Activated naive CD4-positive, alpha-beta T cell treated with anti-CD3 and anti-CD28 coated beads for 36 hours (primary cell): ENCODE measurements at regions not wholly inside any gene's neighbourhood (a gene's known extent, or its start where the extent isn't known, plus 50 kb on each side); places are given as distances from the start of the nearest gene placed in this dataset.
A peak's percentile ranks its signal among the peaks of the same experiment; 100 is the strongest.

Source experiments
- CTCF ChIA-PET: fragments of 350-600 bp; sonication (Branson Sonifier 250); formaldehyde crosslinking; loops from one replicate; lab custom pipeline; 2021; ENCODE audit warnings: antibody characterized with exemption; lab: Charles Lee
- DNase-seq: peaks from one replicate; pipeline ENCODE4 v3.0.0-alpha.2; 2020
- H3K27ac Mint-ChIP-seq: one replicate; pipeline ENCODE4 v1.8.0; 2021; ENCODE audit warnings: mild to moderate bottlenecking, mixed read lengths
- H3K27me3 Mint-ChIP-seq: one replicate; pipeline ENCODE4 v1.8.0; 2021; ENCODE audit warnings: low read depth, mixed read lengths
- H3K36me3 Mint-ChIP-seq: one replicate; pipeline ENCODE4 v1.8.0; 2021; ENCODE audit warnings: low read depth, mixed read lengths
- H3K4me1 Mint-ChIP-seq: one replicate; pipeline ENCODE4 v1.8.0; 2021; ENCODE audit warnings: low read depth, mixed read lengths
- H3K4me3 Mint-ChIP-seq: one replicate; pipeline ENCODE4 v1.8.0; 2021; ENCODE audit warnings: mild to moderate bottlenecking, moderate library complexity, mixed read lengths
- H3K9me3 Mint-ChIP-seq: one replicate; pipeline ENCODE4 v1.8.0; 2021; ENCODE audit warnings: mixed read lengths
- intact Hi-C: fragments of 100-400 bp; cut with micrococcal nuclease; formaldehyde crosslinking; loops from one replicate; pipeline ENCODE4 v1.15.1; 2023

GRCh38 chr2:136222862-136223261 lies 104.9 kb upstream of the CXCR4 start:
- Mint-ChIP-seq H3K36me3 (no peaks in the 10 kb centered on the region), H3K4me1 (peaks cover 8% of the 10 kb centered on the region), H3K9me3 (no peaks in the 10 kb centered on the region), H3K4me3 (no peak overlapping the region), H3K27ac (no peak overlapping the region), H3K27me3 (no peaks in the 10 kb centered on the region)
- no peak for DNase-seq
- intact Hi-C loops: no loop called here
- CTCF ChIA-PET: no interaction called here

DNA sequence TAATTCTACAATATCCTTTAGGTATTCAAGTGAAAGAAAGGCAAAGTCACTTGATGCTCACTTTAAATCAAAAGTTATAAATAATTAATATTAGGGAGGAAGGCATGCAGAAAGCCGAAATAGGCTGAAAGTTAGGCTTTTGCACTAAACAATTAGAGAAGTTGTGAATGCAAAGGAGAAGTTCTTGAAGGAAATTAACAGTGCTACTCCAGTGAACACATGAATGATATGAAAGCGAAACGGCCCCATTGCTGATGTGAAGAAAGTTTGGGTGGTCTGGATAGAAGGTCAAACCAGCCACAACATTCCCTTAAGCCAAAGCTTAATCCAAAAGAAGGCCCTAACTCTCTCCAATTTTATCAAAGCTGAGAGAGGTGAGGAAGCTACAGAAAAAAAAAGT lies 103.1 kb upstream of the CXCR4 start:
- CTCF ChIA-PET: interaction anchor here (1.6 kb wide), 1 partner anchor 42 kb away, joined by 5 read pairs; no protein-coding TSS in a partner anchor
- Mint-ChIP-seq H3K27ac (no peak overlapping the region), H3K27me3 (no peaks in the 10 kb centered on the region)

DNA sequence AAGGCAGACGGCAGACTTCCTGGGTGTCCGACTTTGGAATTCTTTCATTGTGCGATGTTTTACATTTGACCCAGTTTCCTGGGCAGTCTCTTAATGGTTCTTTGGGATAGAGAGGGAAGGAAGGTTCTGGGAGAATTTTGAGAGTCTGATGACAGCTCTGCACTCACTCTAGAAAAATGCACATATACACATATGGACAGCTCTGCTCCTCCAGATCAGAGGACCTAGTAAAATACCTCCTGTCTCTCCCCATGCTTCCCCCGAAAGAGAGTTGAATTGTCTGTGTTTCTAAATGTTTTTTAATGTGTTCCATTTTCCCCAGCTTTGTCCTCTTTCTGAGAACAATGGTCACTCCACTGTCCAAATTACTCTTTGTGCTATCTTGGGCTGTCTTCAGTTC lies 102.0 kb upstream of the CXCR4 start:
- intact Hi-C loops: no loop called here
- Mint-ChIP-seq H3K27me3 (no peaks in the 10 kb centered on the region), H3K9me3 (no peaks in the 10 kb centered on the region), H3K4me1 (no peaks in the 10 kb centered on the region), H3K27ac (no peak overlapping the region), H3K4me3 (no peak overlapping the region), H3K36me3 (no peaks in the 10 kb centered on the region)
- CTCF ChIA-PET: no interaction called here
- no peak for DNase-seq

More for the DNA sequence above, 103.1 kb upstream of the CXCR4 start:
- intact Hi-C loops: no loop called here
- H3K4me3 Mint-ChIP-seq: no peak overlapping the region
- H3K9me3 Mint-ChIP-seq: no peaks in the 10 kb centered on the region
- peaks cover 4% of the 10 kb centered on the region for H3K4me1 Mint-ChIP-seq
- no peak for DNase-seq
- H3K36me3 Mint-ChIP-seq: no peaks in the 10 kb centered on the region

GRCh38 chr2:136219341-136219740 lies 101.4 kb upstream of the CXCR4 start:
- intact Hi-C loops: no loop called here
- no peaks in the 10 kb centered on the region for H3K36me3 Mint-ChIP-seq
- CTCF ChIA-PET: no interaction called here
- no peak overlapping the region for H3K4me3 Mint-ChIP-seq
- no peak for DNase-seq
- H3K27me3 Mint-ChIP-seq: no peaks in the 10 kb centered on the region
- H3K27ac Mint-ChIP-seq: no peak overlapping the region
- no peaks in the 10 kb centered on the region for H3K9me3 Mint-ChIP-seq
- no peaks in the 10 kb centered on the region for H3K4me1 Mint-ChIP-seq

GRCh38 chr2:136217996-136218395 lies 100.0 kb upstream of the CXCR4 start:
- Mint-ChIP-seq H3K4me1 (peaks cover 11% of the 10 kb centered on the region), H3K36me3 (no peaks in the 10 kb centered on the region), H3K4me3 (no peak overlapping the region), H3K9me3 (no peaks in the 10 kb centered on the region), H3K27me3 (no peaks in the 10 kb centered on the region), H3K27ac (no peak overlapping the region)
- intact Hi-C loops: no loop called here
- no peak for DNase-seq
- CTCF ChIA-PET: no interaction called here

- H3K4me1 Mint-ChIP-seq: peaks cover 30% of the 10 kb centered on the region
- intact Hi-C loops: no loop called here
- no peaks in the 10 kb centered on the region for H3K27me3 Mint-ChIP-seq
- H3K9me3 Mint-ChIP-seq: no peaks in the 10 kb centered on the region
- DNase-seq: no peak
- H3K4me3 Mint-ChIP-seq: no peak overlapping the region
- H3K36me3 Mint-ChIP-seq: no peaks in the 10 kb centered on the region
- no peak overlapping the region for H3K27ac Mint-ChIP-seq
- CTCF ChIA-PET: interaction anchor here (0.6 to 1.5 kb wide), 4 partner anchors 9 to 302 kb away, joined by 3 to 10 read pairs (median 3); no protein-coding TSS in a partner anchor
Measured at GRCh38 chr2:136215908-136216472, 98.0 kb upstream of the CXCR4 start.

DNA sequence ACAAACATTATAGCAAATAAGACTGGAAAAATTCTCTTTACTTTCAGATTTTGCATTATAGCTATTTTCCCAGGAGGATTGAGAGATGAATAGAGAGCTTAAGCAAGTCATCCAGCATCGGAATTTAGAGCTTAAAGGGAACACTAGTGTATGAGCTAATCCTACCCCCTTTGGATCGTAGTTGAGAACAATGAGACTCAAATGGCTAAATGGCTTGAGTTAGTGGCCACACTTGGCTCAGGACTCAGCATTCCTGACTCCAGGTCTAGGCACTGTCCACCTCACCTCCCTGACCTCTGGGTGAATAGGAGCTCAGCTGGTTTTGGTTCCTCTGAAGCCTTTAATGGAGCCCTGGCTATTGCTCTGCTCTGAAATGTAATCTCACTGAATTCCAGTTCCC lies 97.5 kb upstream of the CXCR4 start:
- intact Hi-C loops: no loop called here

GRCh38 chr2:136214307-136215200 lies 96.6 kb upstream of the CXCR4 start:
- CTCF ChIA-PET: interaction anchor here (1.5 kb wide), 1 partner anchor 301 kb away, joined by 10 read pairs; no protein-coding TSS in a partner anchor
- no peak overlapping the region for H3K4me3 Mint-ChIP-seq
- no peak overlapping the region for H3K27ac Mint-ChIP-seq
- H3K9me3 Mint-ChIP-seq: peaks cover 8% of the 10 kb centered on the region
- no peak for DNase-seq
- H3K27me3 Mint-ChIP-seq: no peaks in the 10 kb centered on the region
- H3K36me3 Mint-ChIP-seq: peaks cover 2% of the 10 kb centered on the region
- intact Hi-C loops: loop anchor here (5.0 kb wide), 2 partner anchors 227 to 267 kb away; partner anchors contain the start of gene DARS1
- H3K4me1 Mint-ChIP-seq: peaks cover 36% of the 10 kb centered on the region

More for the DNA sequence above, 97.5 kb upstream of the CXCR4 start:
- peaks cover 3% of the 10 kb centered on the region for H3K9me3 Mint-ChIP-seq
- no peak overlapping the region for H3K4me3 Mint-ChIP-seq
- peaks cover 2% of the 10 kb centered on the region for H3K36me3 Mint-ChIP-seq
- peaks cover 35% of the 10 kb centered on the region for H3K4me1 Mint-ChIP-seq
- CTCF ChIA-PET: interaction anchor here (0.6 to 1.5 kb wide), 3 partner anchors 18 to 302 kb away, joined by 3 to 10 read pairs (median 3); no protein-coding TSS in a partner anchor
- no peaks in the 10 kb centered on the region for H3K27me3 Mint-ChIP-seq
- H3K27ac Mint-ChIP-seq: no peak overlapping the region
- DNase-seq: no peak

GRCh38 chr2:136213836-136214235 lies 95.9 kb upstream of the CXCR4 start:
- CTCF ChIA-PET: no interaction called here
- Mint-ChIP-seq H3K4me1 (peaks cover 36% of the 10 kb centered on the region), H3K36me3 (peaks cover 4% of the 10 kb centered on the region), H3K27me3 (no peaks in the 10 kb centered on the region), H3K27ac (no peak overlapping the region), H3K4me3 (no peak overlapping the region), H3K9me3 (peaks cover 15% of the 10 kb centered on the region)
- intact Hi-C loops: loop anchor here (1.0 to 5.0 kb wide), 4 partner anchors 24 to 267 kb away; partner anchors contain the start of gene DARS1
- DNase-seq: no peak

- peak; percentile 67 for DNase-seq
- CTCF ChIA-PET: interaction anchor here (0.6 to 1.1 kb wide), 2 partner anchors 100 to 168 kb away, joined by 3 read pairs; no protein-coding TSS in a partner anchor
- H3K4me1 Mint-ChIP-seq: peaks cover 43% of the 10 kb centered on the region
- intact Hi-C loops: loop anchor here (1.0 to 5.0 kb wide), 9 partner anchors 26 to 296 kb away; partner anchors contain the start of gene DARS1
- no peak overlapping the region for H3K4me3 Mint-ChIP-seq
- H3K36me3 Mint-ChIP-seq: peaks cover 4% of the 10 kb centered on the region
- peak overlapping the region; percentile 3 for H3K27ac Mint-ChIP-seq
- peaks cover 15% of the 10 kb centered on the region for H3K9me3 Mint-ChIP-seq
- no peaks in the 10 kb centered on the region for H3K27me3 Mint-ChIP-seq
Measured at GRCh38 chr2:136212426-136213378, 94.8 kb upstream of the CXCR4 start.

- Mint-ChIP-seq H3K9me3 (peaks cover 15% of the 10 kb centered on the region), H3K36me3 (peaks cover 4% of the 10 kb centered on the region), H3K27me3 (no peaks in the 10 kb centered on the region), H3K4me1 (peaks cover 53% of the 10 kb centered on the region), H3K4me3 (no peak overlapping the region), H3K27ac (no peak overlapping the region)
- intact Hi-C loops: loop anchor here (1.0 to 5.0 kb wide), 8 partner anchors 75 to 295 kb away; partner anchors contain the start of gene DARS1
- no peak for DNase-seq
- CTCF ChIA-PET: no interaction called here
Measured at GRCh38 chr2:136211701-136212100, 93.8 kb upstream of the CXCR4 start.
